H1 (cell line): ENCODE measurements at regions not wholly inside any gene's neighbourhood (a gene's known extent, or its start where the extent isn't known, plus 50 kb on each side); places are given as distances from the start of the nearest gene placed in this dataset.

Source experiments
- CTCF ChIA-PET: fragments of 300-600 bp; sonication (Branson Sonifier 250); formaldehyde crosslinking; loops from one replicate; lab custom pipeline; 2021; ENCODE audit not compliant: partially characterized antibody; lab: Charles Lee
- POLR2A ChIA-PET: fragments of 300-600 bp; sonication (Branson Sonifier 250); formaldehyde crosslinking; loops from one replicate; lab custom pipeline; 2021; ENCODE audit warnings: inconsistent platforms; ENCODE audit not compliant: partially characterized antibody; lab: Charles Lee
- DNase-seq, 2 experiments: peaks; one replicate each; pipeline versions ENCODE4 v3.0.0 to v3.0.0-alpha.2; 2010 to 2022; ENCODE audit warnings: low spot score in 2 of 2, low read depth in 1 of 2, mixed read lengths in 1 of 2
- FAIRE-seq: peaks from 2 replicates; lab custom pipeline; 2011; peaks lifted over from hg19 to GRCh38; lab: Jason Lieb, UNC
- H2AFZ ChIP-seq: 2 replicates; pipeline ENCODE4 v1.8.1; 2012; ENCODE audit warnings: low read length, inconsistent platforms
- H2AK5ac ChIP-seq: 2 replicates; pipeline ENCODE4 v1.6.1; 2013; ENCODE audit warnings: low read depth, low read length
- H2BK120ac ChIP-seq: replicated peaks from 2 replicates; pipeline ENCODE3; 2013; ENCODE audit warnings: low read depth, low read length, inconsistent platforms
- H2BK12ac ChIP-seq: 2 replicates; pipeline ENCODE4 v1.6.1; 2013; ENCODE audit warnings: low read depth, low read length
- H2BK15ac ChIP-seq: 2 replicates; pipeline ENCODE4 v1.6.1; 2013; ENCODE audit warnings: low read length
- H2BK20ac ChIP-seq: 2 replicates; pipeline ENCODE4 v1.6.1; 2013; ENCODE audit warnings: low read length
- H2BK5ac ChIP-seq: 2 replicates; pipeline ENCODE4 v1.6.1; 2013; ENCODE audit warnings: low read depth, low read length
- H3K14ac ChIP-seq: 2 replicates; pipeline ENCODE4 v1.6.1; 2013; ENCODE audit warnings: inconsistent platforms; ENCODE audit not compliant: insufficient read length
- H3K18ac ChIP-seq: 2 replicates; pipeline ENCODE4 v1.6.1; 2013; ENCODE audit warnings: low read length; ENCODE audit errors: extremely low read depth
- H3K23ac ChIP-seq: 2 replicates; pipeline ENCODE4 v1.6.1; 2013; ENCODE audit warnings: inconsistent platforms; ENCODE audit not compliant: insufficient read length
- H3K23me2 ChIP-seq: 2 replicates; pipeline ENCODE4 v1.6.1; 2013; ENCODE audit warnings: low read depth, low read length
- H3K27ac ChIP-seq: 2 replicates; pipeline ENCODE4 v1.6.1; 2011; ENCODE audit warnings: low read depth, low read length, inconsistent platforms
- H3K27me3 ChIP-seq, 4 experiments: replicated peaks in 1 of 4; 1 replicate in 1 of 4; 2 replicates in 3 of 4; pipeline versions ENCODE4 v1.6.1 to v1.8.1; 2011 to 2013; ENCODE audit warnings: low read length in 3 of 4, mild to moderate bottlenecking in 3 of 4, inconsistent platforms in 2 of 4, mixed read lengths in 2 of 4, moderate library complexity in 1 of 4; ENCODE audit not compliant: control insufficient read depth in 3 of 4, insufficient read depth in 3 of 4; ENCODE audit errors: extremely low read depth in 1 of 4
- H3K36me3 ChIP-seq, 4 experiments: 2 replicates each; pipeline versions ENCODE4 v1.6.1 to v1.8.1; 2011 to 2013; ENCODE audit warnings: mild to moderate bottlenecking in 4 of 4, low read length in 3 of 4, moderate library complexity in 2 of 4, control low read depth in 1 of 4, inconsistent platforms in 1 of 4; ENCODE audit not compliant: insufficient read depth in 4 of 4, control insufficient read depth in 2 of 4
- H3K4ac ChIP-seq: replicated peaks from 2 replicates; pipeline ENCODE3; 2013; ENCODE audit warnings: low read length, low read depth, mixed read lengths, inconsistent platforms; ENCODE audit not compliant: insufficient read length
- H3K4me1 ChIP-seq, 4 experiments: replicated peaks in 1 of 4; 1 replicate in 1 of 4; 2 replicates in 3 of 4; pipeline versions ENCODE4 v1.6.1 to v1.8.1; 2011 to 2013; ENCODE audit warnings: low read length in 3 of 4, inconsistent platforms in 2 of 4, mixed read lengths in 1 of 4; ENCODE audit not compliant: insufficient read depth in 4 of 4, control insufficient read depth in 3 of 4
- H3K4me2 ChIP-seq, 2 experiments: 2 replicates each; pipeline versions ENCODE4 v1.6.1 to v1.8.1; 2011 to 2013; ENCODE audit warnings: low read depth in 2 of 2, low read length in 2 of 2, control low read depth in 1 of 2, inconsistent platforms in 1 of 2, mild to moderate bottlenecking in 1 of 2; ENCODE audit not compliant: insufficient read depth in 1 of 2
- H3K4me3 ChIP-seq, 4 experiments: fragments of 200-600, 300-600 bp in 1 of 4; sonication (generic), shearing (Covaris generic), sonication (Bioruptor Twin) in 1 of 4; 2 replicates each; pipeline versions ENCODE4 v1.5.1 to v1.8.1; 2011 to 2016; ENCODE audit warnings: low read length in 4 of 4, low read depth in 3 of 4, control low read depth in 2 of 4, inconsistent platforms in 2 of 4, mild to moderate bottlenecking in 2 of 4, mixed read lengths in 1 of 4, moderate library complexity in 1 of 4; ENCODE audit not compliant: insufficient read depth in 2 of 4; ENCODE audit errors: extremely low read depth in 1 of 4
- H3K56ac ChIP-seq: replicated peaks from 2 replicates; pipeline ENCODE3; 2013; ENCODE audit warnings: low read depth, mild to moderate bottlenecking, mixed read lengths, low read length, inconsistent platforms; ENCODE audit not compliant: insufficient read length
- H3K79me1 ChIP-seq: 2 replicates; pipeline ENCODE4 v1.6.1; 2013; ENCODE audit warnings: low read depth, low read length, control low read depth
- H3K79me2 ChIP-seq, 2 experiments: 2 replicates each; pipeline versions ENCODE4 v1.6.1 to v1.8.1; 2012 to 2013; ENCODE audit warnings: low read length in 2 of 2, mild to moderate bottlenecking in 2 of 2, inconsistent platforms in 1 of 2; ENCODE audit not compliant: insufficient read depth in 2 of 2, control insufficient read depth in 1 of 2
- H3K9ac ChIP-seq, 4 experiments: replicated peaks in 1 of 4; 1 replicate in 1 of 4; 2 replicates in 3 of 4; pipeline versions ENCODE4 v1.6.1 to v1.8.1; 2011 to 2013; ENCODE audit warnings: low read depth in 3 of 4, low read length in 3 of 4, control low read depth in 2 of 4, mild to moderate bottlenecking in 2 of 4, moderate library complexity in 2 of 4, inconsistent platforms in 1 of 4; ENCODE audit errors: extremely low read depth in 1 of 4
- H3K9me3 ChIP-seq, 2 experiments: 2 replicates each; pipeline versions ENCODE4 v1.6.1 to v1.8.1; 2012 to 2013; ENCODE audit warnings: mild to moderate bottlenecking in 2 of 2, moderate library complexity in 2 of 2, control low read depth in 1 of 2, inconsistent platforms in 1 of 2, low read depth in 1 of 2, low read length in 1 of 2, mixed read lengths in 1 of 2; ENCODE audit not compliant: insufficient read depth in 2 of 2
- H4K20me1 ChIP-seq, 2 experiments: replicated peaks in 1 of 2; 2 replicates each; pipeline versions ENCODE3 to v1.8.1; 2011 to 2013; ENCODE audit warnings: inconsistent platforms in 2 of 2, low read length in 2 of 2, mild to moderate bottlenecking in 1 of 2; ENCODE audit not compliant: insufficient read depth in 2 of 2, control insufficient read depth in 1 of 2
- H4K5ac ChIP-seq: 2 replicates; pipeline ENCODE4 v1.6.1; 2013; ENCODE audit warnings: low read length, low read depth, mixed read lengths, inconsistent platforms; ENCODE audit not compliant: insufficient read length
- H4K8ac ChIP-seq: 2 replicates; pipeline ENCODE4 v1.8.0; 2013; ENCODE audit warnings: mild to moderate bottlenecking, moderate library complexity, low read length, inconsistent platforms; ENCODE audit not compliant: insufficient read depth; ENCODE audit errors: extremely low read depth
- H4K91ac ChIP-seq: replicated peaks from 2 replicates; pipeline ENCODE3; 2013; ENCODE audit warnings: low read length, mixed read lengths, inconsistent platforms; ENCODE audit not compliant: insufficient read length
- BRCA1 ChIP-seq: IDR thresholded peaks from 2 replicates; pipeline ENCODE4 v1.6.1; 2012; ENCODE audit warnings: low read depth, low read length, improper control_type of control experiment
- HDAC6 ChIP-seq: IDR thresholded peaks from one replicate; pipeline ENCODE4 v1.7.1; 2012; ENCODE audit warnings: low read depth, mild to moderate bottlenecking, inconsistent platforms, low read length, moderate library complexity
- KDM5A ChIP-seq: fragments of 200-600 bp; IDR thresholded peaks from 2 replicates; pipeline ENCODE4 v1.7.1; 2012; ENCODE audit warnings: mild to moderate bottlenecking, low read length, inconsistent platforms, mixed read lengths
- SAP30 ChIP-seq: fragments of 300-600 bp; sonication (generic); IDR thresholded peaks from 2 replicates; pipeline ENCODE4 v1.7.1; 2012; ENCODE audit warnings: low read length, moderate library complexity, mild to moderate bottlenecking, inconsistent platforms; ENCODE audit not compliant: insufficient read depth, insufficient replicate concordance
- SUZ12 ChIP-seq: fragments of 200-600 bp; sonication (generic); IDR thresholded peaks from 2 replicates; pipeline ENCODE4 v1.6.1; 2012; ENCODE audit warnings: mild to moderate bottlenecking, inconsistent platforms, low read length, moderate library complexity, mixed read lengths
- WGBS, 2 experiments: shearing (Covaris generic) in 1 of 2; methylation state at CpG; one replicate each; pipeline versions ENCODE4 v1.1.6 to v1.1.7; 2013 to 2015; ENCODE audit warnings: low lambda C conversion rate in 2 of 2, mixed read lengths in 2 of 2, inconsistent platforms in 1 of 2, low coverage in 1 of 2, missing lambda C conversion rate in 1 of 2; ENCODE audit not compliant: insufficient replicate concordance in 2 of 2, insufficient coverage in 1 of 2, insufficient read length in 1 of 2; ENCODE audit errors: extremely low coverage in 1 of 2, missing lambda C conversion rate in 1 of 2; 5-methylcytosine and 5-hydroxymethylcytosine counted together

GRCh38 chr2:228917220-228917619 is 353.9 kb downstream of the PID1 start:
- no peak overlapping the region for H2AK5ac ChIP-seq
- no peak for TF ChIP-seq SAP30
- no peak for TF ChIP-seq HDAC6
- TF ChIP-seq KDM5A = no peak
- TF ChIP-seq SUZ12 = no peak
- TF ChIP-seq BRCA1 = no peak
- H3K9ac ChIP-seq = no peak overlapping the region
- no peaks in the 10 kb centered on the region for H3K79me1 ChIP-seq
- no peaks in the 10 kb centered on the region for H3K23me2 ChIP-seq
- no peak overlapping the region for H2AFZ ChIP-seq
- H3K27ac ChIP-seq = no peak overlapping the region
- no peak overlapping the region for H3K56ac ChIP-seq
- no peaks in the 10 kb centered on the region for H3K27me3 ChIP-seq
- H3K18ac ChIP-seq = no peak overlapping the region
- DNase-seq (no peak), FAIRE-seq (no peak)
- H3K4me3 ChIP-seq = no peak overlapping the region
- no peak overlapping the region for H2BK12ac ChIP-seq
- H3K9me3 ChIP-seq = no peaks in the 10 kb centered on the region
- H3K4me1 ChIP-seq = no peaks in the 10 kb centered on the region
- no peaks in the 10 kb centered on the region for H3K79me2 ChIP-seq
- H3K4ac ChIP-seq = no peak overlapping the region
- no peak overlapping the region for H4K91ac ChIP-seq
- H3K4me2 ChIP-seq = no peak overlapping the region
- no peak overlapping the region for H3K23ac ChIP-seq
- ChIA-PET CTCF (no interaction called here), POLR2A (no interaction called here)
- no peaks in the 10 kb centered on the region for H3K36me3 ChIP-seq
- H2BK15ac ChIP-seq = no peak overlapping the region
- H3K14ac ChIP-seq = no peak overlapping the region
- H4K5ac ChIP-seq = no peak overlapping the region
- H4K8ac ChIP-seq = no peak overlapping the region
- no peak overlapping the region for H2BK20ac ChIP-seq
- no peak overlapping the region for H2BK5ac ChIP-seq
- no peaks in the 10 kb centered on the region for H4K20me1 ChIP-seq
- H2BK120ac ChIP-seq = no peak overlapping the region
- 83% methylated on average over 1 of the region's 1 CpG; no CpG with 5 or more reads in 1 of the 2 experiments for WGBS, 2 experiments
